ENCODE measurements at regions not wholly inside any gene's neighbourhood (a gene's known extent, or its start where the extent isn't known, plus 50 kb on each side); places are given as distances from the start of the nearest gene placed in this dataset.

- no peak overlapping the region for H3K4me3 Mint-ChIP-seq
- no peaks in the 10 kb centered on the region for H3K4me1 Mint-ChIP-seq
- no peaks in the 10 kb centered on the region for H3K36me3 Mint-ChIP-seq (ENCODE audit: low read depth)
- H3K27me3 Mint-ChIP-seq (ENCODE audit: low read depth): no peaks in the 10 kb centered on the region
- TF ChIP-seq CTCF (conservative IDR thresholded peaks at IDR 0.05): no peak
- DNase-seq (ENCODE audit: low read depth, low spot score): no peak
- H3K27ac Mint-ChIP-seq (ENCODE audit: unreplicated experiment): no peak overlapping the region
- H3K9me3 Mint-ChIP-seq: no peaks in the 10 kb centered on the region
Observed at GRCh38 chr6:169048185-169048864, 205.3 kb downstream of the THBS2 start.

GRCh38 chr6:169047345-169047744 is 206.3 kb downstream of the THBS2 start:
- Mint-ChIP-seq H3K9me3 (no peaks in the 10 kb centered on the region), H3K36me3 (ENCODE audit: low read depth) (no peaks in the 10 kb centered on the region), H3K4me1 (peaks cover 4% of the 10 kb centered on the region), H3K27me3 (ENCODE audit: low read depth) (no peaks in the 10 kb centered on the region), H3K4me3 (no peak overlapping the region), H3K27ac (ENCODE audit: unreplicated experiment) (no peak overlapping the region)
- TF ChIP-seq CTCF (conservative IDR thresholded peaks at IDR 0.05): no peak
- no peak for DNase-seq (ENCODE audit: low read depth, low spot score)

GRCh38 chr6:169046483-169047192 is 207.0 kb downstream of the THBS2 start:
- no peak overlapping the region for H3K4me3 Mint-ChIP-seq
- no peak overlapping the region for H3K27ac Mint-ChIP-seq (ENCODE audit: unreplicated experiment)
- H3K36me3 Mint-ChIP-seq (ENCODE audit: low read depth): no peaks in the 10 kb centered on the region
- H3K4me1 Mint-ChIP-seq: peaks cover 8% of the 10 kb centered on the region
- no peak for TF ChIP-seq CTCF (conservative IDR thresholded peaks at IDR 0.05)
- H3K9me3 Mint-ChIP-seq: no peaks in the 10 kb centered on the region
- no peaks in the 10 kb centered on the region for H3K27me3 Mint-ChIP-seq (ENCODE audit: low read depth)
- DNase-seq (ENCODE audit: low read depth, low spot score): no peak

GRCh38 chr6:169046021-169046420 is 207.6 kb downstream of the THBS2 start:
- no peaks in the 10 kb centered on the region for H3K36me3 Mint-ChIP-seq (ENCODE audit: low read depth)
- no peaks in the 10 kb centered on the region for H3K27me3 Mint-ChIP-seq (ENCODE audit: low read depth)
- H3K4me3 Mint-ChIP-seq: no peak overlapping the region
- H3K9me3 Mint-ChIP-seq: no peaks in the 10 kb centered on the region
- H3K27ac Mint-ChIP-seq (ENCODE audit: unreplicated experiment): no peak overlapping the region
- H3K4me1 Mint-ChIP-seq: peaks cover 11% of the 10 kb centered on the region
- no peak for TF ChIP-seq CTCF (conservative IDR thresholded peaks at IDR 0.05)
- no peak for DNase-seq (ENCODE audit: low read depth, low spot score)

GRCh38 chr6:169045486-169045885 is 208.2 kb downstream of the THBS2 start:
- Mint-ChIP-seq H3K36me3 (ENCODE audit: low read depth) (no peaks in the 10 kb centered on the region), H3K4me1 (peaks cover 11% of the 10 kb centered on the region), H3K27ac (ENCODE audit: unreplicated experiment) (no peak overlapping the region), H3K4me3 (no peak overlapping the region), H3K9me3 (no peaks in the 10 kb centered on the region), H3K27me3 (ENCODE audit: low read depth) (no peaks in the 10 kb centered on the region)
- no peak for DNase-seq (ENCODE audit: low read depth, low spot score)
- TF ChIP-seq CTCF (conservative IDR thresholded peaks at IDR 0.05): no peak

Data from neural crest cell (in vitro differentiated cells).